Stomach (tissue), 4 donors: ENCODE measurements at regions not wholly inside any gene's neighbourhood (a gene's known extent, or its start where the extent isn't known, plus 50 kb on each side); places are given as distances from the start of the nearest gene placed in this dataset.

ENCODE experiments used
- EP300 ChIP-seq: sonication (generic); formaldehyde crosslinking; IDR thresholded peaks from one replicate; pipeline ENCODE4 v1.6.1; 2017; ENCODE audit warnings: antibody characterized with exemption
- POLR2AphosphoS5 ChIP-seq, 3 donors: sonication (generic); formaldehyde crosslinking; IDR thresholded peaks; one replicate each; pipeline ENCODE4 v1.6.1; 2016; ENCODE audit warnings: antibody characterized with exemption in 3 of 3
- TF ChIP-seq, protein P1 (sequence below), 7 experiments: fragments of 450-650 bp in 4 of 7; fragments of 200-600 bp in 3 of 7; sonication (generic) in 3 of 7; IDR thresholded peaks; one replicate each; pipeline ENCODE4 v1.5.1; 2016 to 2019; ENCODE audit warnings: antibody characterized with exemption in 7 of 7, control low read depth in 2 of 7, mild to moderate bottlenecking in 1 of 7

DNA sequence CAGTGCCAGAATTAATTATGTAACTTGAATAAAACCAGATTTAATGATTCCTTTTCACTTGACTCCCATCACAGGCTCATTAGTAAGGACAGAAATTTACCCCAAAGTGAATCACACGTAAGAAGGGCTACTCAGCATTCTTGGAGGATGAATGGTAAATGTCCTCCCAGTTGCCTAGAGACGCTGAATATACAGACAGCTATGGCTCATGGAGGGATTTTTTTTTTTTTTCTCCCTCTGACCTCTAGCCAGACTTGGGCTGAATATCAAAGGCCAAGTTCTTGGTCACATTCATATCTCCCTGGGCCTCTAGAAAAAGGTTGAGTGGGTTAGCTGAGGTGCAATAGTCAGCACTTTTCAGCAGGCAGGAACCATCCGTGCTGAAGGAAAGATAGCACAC, 77.5 kb downstream of the PHLDA1 start:
- TF ChIP-seq, protein P1, sequence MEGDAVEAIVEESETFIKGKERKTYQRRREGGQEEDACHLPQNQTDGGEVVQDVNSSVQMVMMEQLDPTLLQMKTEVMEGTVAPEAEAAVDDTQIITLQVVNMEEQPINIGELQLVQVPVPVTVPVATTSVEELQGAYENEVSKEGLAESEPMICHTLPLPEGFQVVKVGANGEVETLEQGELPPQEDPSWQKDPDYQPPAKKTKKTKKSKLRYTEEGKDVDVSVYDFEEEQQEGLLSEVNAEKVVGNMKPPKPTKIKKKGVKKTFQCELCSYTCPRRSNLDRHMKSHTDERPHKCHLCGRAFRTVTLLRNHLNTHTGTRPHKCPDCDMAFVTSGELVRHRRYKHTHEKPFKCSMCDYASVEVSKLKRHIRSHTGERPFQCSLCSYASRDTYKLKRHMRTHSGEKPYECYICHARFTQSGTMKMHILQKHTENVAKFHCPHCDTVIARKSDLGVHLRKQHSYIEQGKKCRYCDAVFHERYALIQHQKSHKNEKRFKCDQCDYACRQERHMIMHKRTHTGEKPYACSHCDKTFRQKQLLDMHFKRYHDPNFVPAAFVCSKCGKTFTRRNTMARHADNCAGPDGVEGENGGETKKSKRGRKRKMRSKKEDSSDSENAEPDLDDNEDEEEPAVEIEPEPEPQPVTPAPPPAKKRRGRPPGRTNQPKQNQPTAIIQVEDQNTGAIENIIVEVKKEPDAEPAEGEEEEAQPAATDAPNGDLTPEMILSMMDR (IDR thresholded peaks at IDR 0.05) = no peak
- TF ChIP-seq EP300 (no peak), POLR2AphosphoS5 (IDR thresholded peaks at IDR 0.05) (peak in 1 of 3 donors; percentile 30)
